GM12891 (cell line): ENCODE measurements at regions not wholly inside any gene's neighbourhood (a gene's known extent, or its start where the extent isn't known, plus 50 kb on each side); places are given as distances from the start of the nearest gene placed in this dataset.

Experiments
- POLR2A ChIP-seq: IDR thresholded peaks from 2 replicates; pipeline ENCODE4 v1.6.1; 2011; ENCODE audit warnings: low read depth, low read length, control low read depth
- POLR2AphosphoS5 ChIP-seq: IDR thresholded peaks from 2 replicates; pipeline ENCODE4 v1.6.1; 2011; ENCODE audit warnings: low read depth, low read length, control low read depth
- POU2F2 ChIP-seq: IDR thresholded peaks from 2 replicates; pipeline ENCODE4 v1.6.1; 2011; ENCODE audit warnings: low read depth, mild to moderate bottlenecking, control low read depth, low read length, moderate library complexity
- SPI1 ChIP-seq: IDR thresholded peaks from 2 replicates; pipeline ENCODE4 v1.6.1; 2011; ENCODE audit warnings: low read depth, low read length, control low read depth
- TAF1 ChIP-seq: IDR thresholded peaks from 2 replicates; pipeline ENCODE4 v1.6.1; 2011; ENCODE audit warnings: low read depth, low read length, control low read depth

- no peak for TF ChIP-seq POLR2A
- TF ChIP-seq POU2F2 = no peak
- no peak for TF ChIP-seq TAF1
- TF ChIP-seq POLR2AphosphoS5 = no peak
- no peak for TF ChIP-seq SPI1
Observed at GRCh38 chr12:124195567-124195942, 99.3 kb upstream of the RFLNA start.
